ENCODE measurements at regions not wholly inside any gene's neighbourhood (a gene's known extent, or its start where the extent isn't known, plus 50 kb on each side); places are given as distances from the start of the nearest gene placed in this dataset.

- TF ChIP-seq CTCF (IDR thresholded peaks at IDR 0.05; ENCODE audit: borderline replicate concordance, extremely low read depth, low read length, poor library complexity, severe bottlenecking) (no peak), EZH2 (IDR thresholded peaks at IDR 0.05; ENCODE audit: borderline replicate concordance, low read depth, low read length, severe bottlenecking) (no peak)
Observed at GRCh38 chr10:43000651-43001426, 76.0 kb upstream of the RET start.

Data from DND-41 (cell line).